HG02981 (cell line): ENCODE measurements at regions not wholly inside any gene's neighbourhood (a gene's known extent, or its start where the extent isn't known, plus 50 kb on each side); places are given as distances from the start of the nearest gene placed in this dataset.
"Not testable (repeated sequence)": the region's sequence is repeated elsewhere in the genome, so short reads cannot be mapped to it uniquely, and the experiment has no call there.

ENCODE experiments used
- ATAC-seq: cut with Tn5 transposase; IDR thresholded peaks from one replicate; pipeline ENCODE4 v1.9.1; 2021; ENCODE audit warnings: mild to moderate bottlenecking, moderate library complexity; ENCODE audit not compliant: unreplicated experiment

GRCh38 chr7:91752102-91752501 lies 128.4 kb downstream of the MTERF1 start:
- no peak for ATAC-seq

DNA sequence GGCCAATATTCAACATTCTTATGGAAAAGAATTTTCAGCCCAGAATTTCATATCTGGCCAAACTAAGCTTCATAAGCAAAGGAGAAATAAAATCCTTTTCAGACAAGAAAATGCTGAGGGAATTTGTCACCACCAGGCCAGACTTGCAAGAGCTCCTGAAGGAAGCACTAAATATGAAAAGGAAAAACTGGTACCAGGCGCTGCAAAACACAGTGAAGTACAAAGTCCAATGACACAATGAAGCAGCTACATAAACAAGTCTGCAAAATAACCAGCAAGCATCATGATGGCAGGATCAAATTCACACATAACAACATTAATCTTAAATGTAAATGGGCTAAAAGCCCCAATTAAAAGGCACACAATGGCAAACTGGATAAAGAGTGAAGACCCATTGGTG lies 126.2 kb downstream of the MTERF1 start:
- not testable (repeated sequence) for ATAC-seq

DNA sequence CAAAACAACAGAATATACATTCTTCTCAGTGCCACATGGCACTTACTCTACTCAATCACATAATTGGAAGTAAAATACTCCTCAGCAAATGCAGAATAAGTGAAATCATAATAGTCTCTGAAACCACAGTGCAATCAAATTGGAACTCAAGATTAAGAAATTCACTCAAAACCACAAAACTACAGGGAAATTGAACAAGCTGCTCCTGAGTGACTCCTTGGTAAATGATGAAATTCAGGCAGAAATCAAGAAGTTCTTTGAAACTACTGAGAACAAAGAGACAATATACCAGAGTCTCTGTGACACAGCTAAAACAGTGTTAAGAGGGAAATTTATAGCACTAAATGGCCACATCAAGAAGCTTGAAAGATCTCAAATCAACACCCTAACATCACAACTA lies 125.4 kb downstream of the MTERF1 start:
- not testable (repeated sequence) for ATAC-seq

- ATAC-seq, result no peak
These were observed 121.2 kb downstream of the MTERF1 start for GRCh38 chr7:91759205-91759863.

- ATAC-seq, result no peak
These were observed 112.7 kb downstream of the MTERF1 start for GRCh38 chr7:91767820-91768219.

GRCh38 chr7:91771394-91771793 lies 109.1 kb downstream of the MTERF1 start:
- no peak for ATAC-seq

DNA sequence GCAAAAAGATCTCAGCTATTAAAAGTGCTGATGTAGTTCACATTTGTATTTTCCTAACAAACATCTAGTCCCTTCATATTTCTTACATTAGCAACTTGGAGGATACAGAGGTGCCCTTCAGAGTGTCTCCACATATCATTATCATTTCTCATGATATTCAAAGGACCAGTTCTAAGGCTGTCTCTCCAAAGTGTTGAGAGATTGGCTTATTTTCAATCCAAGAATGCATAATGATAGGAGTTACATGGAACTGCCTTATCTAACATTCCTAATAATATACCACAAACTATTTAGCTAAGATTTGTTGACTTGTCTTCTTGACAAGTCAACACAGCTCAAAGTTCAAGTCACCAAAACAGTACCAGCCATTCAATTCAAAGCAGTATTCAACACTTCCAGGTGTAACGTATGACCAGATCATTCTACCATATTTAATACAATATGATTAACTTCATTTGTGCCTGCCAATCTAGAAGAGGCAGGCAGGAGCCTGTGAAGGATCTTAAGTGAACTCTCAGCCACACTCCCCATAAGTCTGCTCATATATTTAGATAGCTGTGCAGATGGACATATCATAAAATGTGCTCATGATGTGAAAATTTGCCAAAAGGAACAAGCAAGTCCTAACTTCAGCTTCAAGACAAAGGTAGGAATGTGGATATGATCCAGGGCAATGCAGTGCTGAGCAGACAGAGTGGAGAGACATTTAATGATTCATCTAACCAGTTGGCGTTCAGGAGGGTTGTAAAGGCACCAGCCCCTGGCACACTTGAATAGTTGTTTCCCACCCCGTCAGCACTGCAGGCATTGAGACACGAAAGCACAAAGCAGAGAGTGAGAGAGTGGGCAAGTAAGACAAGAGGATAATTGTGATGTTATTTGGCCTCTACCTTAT lies 108.3 kb downstream of the MTERF1 start:
- ATAC-seq, result no peak

- no peak for ATAC-seq
These were observed 104.3 kb downstream of the MTERF1 start for GRCh38 chr7:91776171-91776570.

- no peak for ATAC-seq
These were observed 103.0 kb downstream of the MTERF1 start for GRCh38 chr7:91777522-91777921.

DNA sequence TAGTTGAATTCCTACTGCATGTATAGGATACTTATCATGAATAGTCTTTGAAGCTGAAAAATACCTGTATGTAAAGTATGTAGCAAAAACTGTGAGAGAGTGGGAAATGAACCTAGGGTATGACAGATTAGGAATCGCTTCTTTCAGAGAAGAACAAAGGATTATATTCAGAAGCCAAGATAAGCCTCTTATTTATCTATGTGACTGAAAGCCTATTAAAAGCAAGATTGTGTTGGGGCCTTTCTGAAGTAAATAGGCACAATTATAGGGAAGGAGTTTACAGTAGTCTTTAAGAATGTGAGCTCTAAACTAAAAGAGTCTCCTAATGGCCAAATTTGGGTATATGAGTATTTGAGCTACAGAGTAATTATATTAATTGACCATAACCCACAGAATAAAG lies 102.1 kb downstream of the MTERF1 start:
- no peak for ATAC-seq

- no peak for ATAC-seq
These were observed 100.0 kb downstream of the MTERF1 start for GRCh38 chr7:91780521-91780920.

DNA sequence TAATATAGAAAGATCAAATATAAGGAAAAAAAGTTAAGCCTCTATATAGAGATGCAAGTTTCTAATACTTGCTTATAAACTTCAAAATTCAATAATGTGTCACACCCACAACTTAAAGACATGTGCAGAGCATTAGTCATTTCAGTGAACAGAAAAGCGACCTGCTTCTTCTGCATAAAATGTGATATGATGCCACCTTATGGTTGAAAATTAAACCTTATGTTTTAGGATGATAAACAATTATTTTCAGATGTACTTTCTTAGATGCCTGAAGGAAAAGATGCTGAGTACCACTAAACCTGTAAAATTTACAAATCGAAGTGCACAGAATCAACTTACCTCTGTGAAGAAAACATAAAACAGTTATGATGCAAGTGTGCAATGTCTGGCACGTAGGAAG lies 96.0 kb downstream of the MTERF1 start:
- ATAC-seq, result no peak

- no peak for ATAC-seq
These were observed 92.6 kb downstream of the MTERF1 start for GRCh38 chr7:91787931-91788330.

GRCh38 chr7:91789086-91789485 lies 91.4 kb downstream of the MTERF1 start:
- ATAC-seq, result no peak

DNA sequence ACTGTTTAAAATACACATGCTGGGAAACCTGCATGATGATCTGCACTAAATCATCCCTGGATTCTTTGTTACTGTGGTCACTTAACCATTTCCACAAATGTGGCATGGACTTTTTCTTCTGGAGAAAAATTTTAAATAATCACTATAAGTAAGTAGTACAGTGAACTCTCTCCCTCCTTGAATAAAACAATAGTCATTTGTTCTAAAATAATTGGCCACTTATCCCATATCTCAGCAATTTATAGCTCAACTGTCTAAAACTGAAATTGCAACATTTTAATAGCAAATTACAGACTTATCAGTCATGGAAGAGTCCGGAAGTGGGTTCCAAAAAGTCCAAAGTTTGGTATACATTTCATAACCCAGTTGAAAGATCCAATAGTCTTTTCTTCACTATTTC lies 90.9 kb downstream of the MTERF1 start:
- ATAC-seq, result no peak

GRCh38 chr7:91790646-91791045 lies 89.9 kb downstream of the MTERF1 start:
- ATAC-seq, result not testable (repeated sequence)

DNA sequence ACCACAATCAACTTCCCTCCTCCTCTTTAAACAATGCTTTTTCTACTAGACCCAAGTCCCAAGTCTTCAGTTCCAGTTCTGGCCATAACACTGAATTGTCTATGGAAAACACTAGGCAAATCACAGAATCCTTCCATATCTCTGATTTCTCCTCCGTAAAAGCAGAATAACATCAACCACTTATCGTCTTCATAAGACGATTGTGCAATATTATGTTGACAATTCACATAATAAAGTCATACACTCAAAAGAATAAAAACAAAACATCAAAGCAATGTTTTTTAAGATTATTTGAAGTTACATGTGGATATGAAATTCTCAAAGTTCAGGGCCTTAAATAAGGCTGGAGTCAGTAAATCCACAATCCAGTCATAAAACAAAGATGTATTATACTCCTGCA lies 84.4 kb downstream of the MTERF1 start:
- ATAC-seq, result no peak

- no peak for ATAC-seq
These were observed 82.1 kb downstream of the MTERF1 start for GRCh38 chr7:91798425-91798824.

DNA sequence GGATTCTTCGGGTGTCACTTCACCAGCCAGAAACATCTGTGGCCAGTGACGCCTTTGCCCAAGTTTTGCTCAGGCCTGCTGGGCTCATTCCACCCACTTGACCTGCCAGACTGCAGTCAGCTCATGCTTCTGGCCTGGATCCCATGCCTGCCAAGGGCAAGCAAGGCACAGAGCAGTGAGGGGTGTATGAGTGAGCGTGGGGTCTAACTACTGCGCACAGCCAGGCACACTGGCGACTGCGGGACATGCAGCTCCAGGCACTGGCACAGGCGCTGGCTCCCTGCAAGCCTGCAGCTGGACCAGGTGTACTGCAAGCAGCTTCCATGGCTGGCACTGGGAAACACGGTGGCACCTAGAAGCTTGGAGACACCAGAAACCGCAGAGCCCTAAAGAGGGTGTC lies 80.1 kb downstream of the MTERF1 start:
- no peak for ATAC-seq

- no peak for ATAC-seq
These were observed 79.0 kb downstream of the MTERF1 start for GRCh38 chr7:91801331-91801983.

DNA sequence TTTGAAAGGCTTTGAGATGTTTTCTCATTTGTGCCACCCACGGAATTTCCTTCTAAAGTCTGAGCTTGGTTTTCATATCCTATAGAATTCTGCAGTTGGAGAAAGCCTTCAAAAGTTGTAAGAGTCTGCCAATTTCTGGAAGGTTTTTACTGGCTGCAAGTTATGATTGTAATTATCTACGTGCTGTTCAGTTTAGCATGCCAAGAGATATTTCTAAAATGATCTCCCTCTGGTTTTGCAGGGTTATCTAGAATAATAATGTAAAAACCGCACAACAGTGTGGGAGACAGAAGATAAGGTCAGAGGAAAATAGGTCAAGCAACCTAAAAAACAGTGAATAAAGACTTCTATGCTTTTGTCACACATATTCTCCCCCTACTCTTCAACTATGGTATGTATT lies 69.3 kb downstream of the MTERF1 start:
- ATAC-seq, result no peak

DNA sequence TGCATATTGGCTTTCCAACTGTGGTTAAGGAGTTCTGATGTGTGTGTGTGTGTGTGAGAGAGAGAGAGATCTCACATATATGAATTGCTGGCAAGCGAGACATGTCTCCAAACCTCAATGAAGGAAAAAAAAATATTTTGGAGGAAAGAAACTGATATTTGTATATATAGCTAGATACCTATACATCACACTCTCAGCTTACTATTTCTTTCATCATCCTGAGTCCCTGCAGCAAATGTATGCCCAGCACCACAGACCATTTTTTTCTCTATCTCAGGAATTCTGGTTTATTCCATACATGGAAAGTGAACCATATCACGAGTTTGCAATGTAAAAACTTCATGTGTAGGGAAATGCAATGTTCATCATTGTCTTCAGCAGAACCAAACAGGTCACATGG lies 68.9 kb downstream of the MTERF1 start:
- no peak for ATAC-seq
